HEK293 (cell line): ENCODE measurements at regions not wholly inside any gene's neighbourhood (a gene's known extent, or its start where the extent isn't known, plus 50 kb on each side); places are given as distances from the start of the nearest gene placed in this dataset.

Experiments
- CTCF ChIA-PET: fragments of 350-600 bp; formaldehyde crosslinking; extraction: SDS; loops from one replicate; lab custom pipeline; 2021; ENCODE audit warnings: antibody characterized with exemption; lab: Yijun Ruan, JAX
- POLR2A ChIA-PET: fragments of 300-600 bp; formaldehyde crosslinking; extraction: SDS; loops from one replicate; lab custom pipeline; 2020; ENCODE audit warnings: antibody characterized with exemption, inconsistent platforms; lab: Yijun Ruan, JAX
- H3K27ac ChIP-seq: fragments of 200-500 bp; sonication (Bioruptor generic); 2 replicates; pipeline ENCODE4 v1.5.1; 2014; ENCODE audit warnings: low read depth, low read length, control low read depth, inconsistent platforms; ENCODE audit errors: extremely low read depth
- H3K36me3 ChIP-seq, 2 experiments: fragments of 200-500 bp in 1 of 2; sonication (Bioruptor generic) in 1 of 2; 1 replicate in 1 of 2; 2 replicates in 1 of 2; pipeline ENCODE4 v1.5.1; 2014 to 2017; ENCODE audit warnings: inconsistent platforms in 2 of 2, low read length in 2 of 2; ENCODE audit not compliant: control insufficient read depth in 2 of 2, insufficient read depth in 1 of 2
- H3K4me1 ChIP-seq: fragments of 200-500 bp; sonication (Bioruptor generic); 2 replicates; pipeline ENCODE4 v1.5.1; 2014; ENCODE audit warnings: mild to moderate bottlenecking, low read length, inconsistent platforms; ENCODE audit not compliant: control insufficient read depth, insufficient read depth
- H3K4me3 ChIP-seq: 2 replicates; pipeline ENCODE4 v1.5.1; 2011; ENCODE audit warnings: low read depth, mild to moderate bottlenecking, control low read depth, low read length, moderate library complexity
- H3K9me3 ChIP-seq: fragments of 200-500 bp; sonication (Bioruptor generic); 2 replicates; pipeline ENCODE4 v1.5.1; 2014; ENCODE audit warnings: low read depth, low read length, inconsistent platforms; ENCODE audit not compliant: control insufficient read depth, insufficient read depth
- OVOL3 ChIP-seq: fragments of 450-650 bp; formaldehyde crosslinking; IDR thresholded peaks from 2 replicates; pipeline ENCODE4 v1.5.1; 2016; ENCODE audit warnings: missing biosample characterization, missing genetic modification characterization
- REPIN1 ChIP-seq: fragments of 450-650 bp; formaldehyde crosslinking; IDR thresholded peaks from 2 replicates; pipeline ENCODE4 v1.5.1; 2017; ENCODE audit warnings: missing biosample characterization, missing genetic modification characterization, low read depth
- SCRT1 ChIP-seq: fragments of 450-650 bp; formaldehyde crosslinking; IDR thresholded peaks from 2 replicates; pipeline ENCODE4 v1.5.1; 2016; ENCODE audit warnings: missing biosample characterization, missing genetic modification characterization, borderline replicate concordance
- ZFHX2 ChIP-seq: fragments of 450-650 bp; formaldehyde crosslinking; conservative IDR thresholded peaks from 2 replicates; pipeline ENCODE4 v1.5.1; 2016; ENCODE audit warnings: missing biosample characterization, missing genetic modification characterization
- ZNF133 ChIP-seq: fragments of 450-650 bp; formaldehyde crosslinking; IDR thresholded peaks from 2 replicates; pipeline ENCODE4 v1.5.1; 2016; ENCODE audit warnings: missing biosample characterization, missing genetic modification characterization
- ZNF23 ChIP-seq: fragments of 450-650 bp; formaldehyde crosslinking; IDR thresholded peaks from 2 replicates; pipeline ENCODE4 v1.5.1; 2016; ENCODE audit warnings: missing biosample characterization, missing genetic modification characterization, borderline replicate concordance
- ZNF274 ChIP-seq, 2 experiments: fragments of 200-500 bp in 1 of 2; fragments of 450-650 bp in 1 of 2; sonication (Bioruptor generic) in 1 of 2; formaldehyde crosslinking in 1 of 2; IDR thresholded peaks; 2 replicates each; pipeline versions ENCODE4 v1.5.1 to v1.6.1; 2014 to 2016; ENCODE audit warnings: borderline replicate concordance in 1 of 2, inconsistent platforms in 1 of 2, low read length in 1 of 2, missing biosample characterization in 1 of 2, missing genetic modification characterization in 1 of 2
- ZNF302 ChIP-seq: fragments of 450-650 bp; formaldehyde crosslinking; IDR thresholded peaks from 2 replicates; pipeline ENCODE4 v1.5.1; 2016; ENCODE audit warnings: missing biosample characterization, missing genetic modification characterization, low read depth
- ZNF341 ChIP-seq: fragments of 450-650 bp; formaldehyde crosslinking; IDR thresholded peaks from 2 replicates; pipeline ENCODE4; 2016; ENCODE audit warnings: low read depth, missing biosample characterization, missing genetic modification characterization
- ZNF391 ChIP-seq: fragments of 450-650 bp; formaldehyde crosslinking; IDR thresholded peaks from 2 replicates; pipeline ENCODE4 v1.5.1; 2016; ENCODE audit warnings: low read depth, missing biosample characterization, missing genetic modification characterization, borderline replicate concordance
- ZNF561 ChIP-seq: fragments of 450-650 bp; IDR thresholded peaks from 2 replicates; pipeline ENCODE4 v1.5.1; 2018; ENCODE audit warnings: missing biosample characterization, missing genetic modification characterization, borderline replicate concordance
- ZNF626 ChIP-seq: fragments of 450-650 bp; sonication (Bioruptor Pico); formaldehyde crosslinking; IDR thresholded peaks from 2 replicates; pipeline ENCODE4 v1.5.1; 2018; ENCODE audit warnings: missing biosample characterization, missing genetic modification characterization, inconsistent platforms
- ZNF677 ChIP-seq: fragments of 450-650 bp; IDR thresholded peaks from 2 replicates; pipeline ENCODE4 v1.5.0; 2018; ENCODE audit warnings: missing biosample characterization, mild to moderate bottlenecking, missing genetic modification characterization, moderate library complexity
- ZNF701 ChIP-seq: fragments of 450-650 bp; formaldehyde crosslinking; IDR thresholded peaks from 2 replicates; pipeline ENCODE4 v1.5.1; 2016; ENCODE audit warnings: missing biosample characterization, missing genetic modification characterization
- ZSCAN30 ChIP-seq: fragments of 450-650 bp; IDR thresholded peaks from 2 replicates; pipeline ENCODE4 v1.5.1; 2018; ENCODE audit warnings: missing biosample characterization, mild to moderate bottlenecking, missing genetic modification characterization, moderate library complexity
- TF ChIP-seq, protein P1 (sequence below): fragments of 450-650 bp; formaldehyde crosslinking; conservative IDR thresholded peaks from 2 replicates; pipeline ENCODE4 v1.5.1; 2016; ENCODE audit warnings: low read depth, missing biosample characterization, missing genetic modification characterization
- TF ChIP-seq, protein P2 (sequence below): fragments of 450-650 bp; formaldehyde crosslinking; IDR thresholded peaks from 2 replicates; pipeline ENCODE4 v1.5.1; 2016; ENCODE audit warnings: missing biosample characterization, missing genetic modification characterization, borderline replicate concordance
- TF ChIP-seq, protein P3 (sequence below): fragments of 450-650 bp; formaldehyde crosslinking; IDR thresholded peaks from 2 replicates; pipeline ENCODE4 v1.5.1; 2016; ENCODE audit warnings: missing biosample characterization, missing genetic modification characterization, low read depth

DNA sequence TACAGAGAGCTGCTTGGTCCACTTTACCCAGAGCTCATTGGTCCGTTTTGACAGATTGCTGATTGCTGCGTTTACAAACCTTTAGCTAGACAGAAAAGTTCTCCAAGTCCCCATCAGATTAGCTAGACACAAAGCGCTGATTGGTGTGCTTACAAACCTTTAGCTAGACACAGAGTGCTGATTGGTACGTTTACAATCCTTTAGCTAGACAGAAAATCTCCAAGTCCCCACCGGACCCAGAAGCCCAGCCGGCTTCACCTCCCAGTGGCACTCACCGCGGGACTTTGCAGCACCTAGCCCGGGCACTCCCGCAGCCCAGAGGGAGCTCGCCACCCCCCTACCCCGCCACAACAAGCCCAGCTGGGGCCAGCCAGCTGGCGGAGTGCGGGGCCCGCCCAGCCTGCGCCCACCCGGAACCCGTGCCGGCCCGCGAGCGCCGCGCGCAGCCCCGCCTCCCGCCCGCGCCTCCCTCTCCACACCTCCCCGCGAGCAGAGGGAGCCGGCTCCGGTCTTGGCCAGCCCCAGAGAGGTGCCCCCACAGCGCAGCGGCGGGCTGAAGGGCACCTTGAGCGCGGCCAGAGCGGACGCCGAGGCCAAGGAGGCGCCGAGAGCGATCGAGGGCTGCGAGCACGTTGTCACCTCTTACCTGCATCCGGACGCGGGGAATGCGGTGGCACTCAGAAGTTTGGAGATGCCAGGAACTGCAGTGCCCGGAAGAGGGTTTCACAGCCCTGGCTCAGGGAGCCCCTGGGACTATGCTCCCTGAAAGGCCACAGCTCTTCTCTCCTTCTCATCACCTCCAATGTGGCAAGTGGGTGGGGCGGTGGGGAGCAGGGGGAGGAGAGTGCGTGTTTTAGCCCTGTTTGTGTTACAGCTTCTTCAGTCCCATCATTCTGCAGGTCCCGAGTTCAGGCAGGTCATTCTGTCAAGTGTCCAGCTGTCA is 1504.5 kb downstream of the CDH11 start (continued):
- TF ChIP-seq, protein P1, sequence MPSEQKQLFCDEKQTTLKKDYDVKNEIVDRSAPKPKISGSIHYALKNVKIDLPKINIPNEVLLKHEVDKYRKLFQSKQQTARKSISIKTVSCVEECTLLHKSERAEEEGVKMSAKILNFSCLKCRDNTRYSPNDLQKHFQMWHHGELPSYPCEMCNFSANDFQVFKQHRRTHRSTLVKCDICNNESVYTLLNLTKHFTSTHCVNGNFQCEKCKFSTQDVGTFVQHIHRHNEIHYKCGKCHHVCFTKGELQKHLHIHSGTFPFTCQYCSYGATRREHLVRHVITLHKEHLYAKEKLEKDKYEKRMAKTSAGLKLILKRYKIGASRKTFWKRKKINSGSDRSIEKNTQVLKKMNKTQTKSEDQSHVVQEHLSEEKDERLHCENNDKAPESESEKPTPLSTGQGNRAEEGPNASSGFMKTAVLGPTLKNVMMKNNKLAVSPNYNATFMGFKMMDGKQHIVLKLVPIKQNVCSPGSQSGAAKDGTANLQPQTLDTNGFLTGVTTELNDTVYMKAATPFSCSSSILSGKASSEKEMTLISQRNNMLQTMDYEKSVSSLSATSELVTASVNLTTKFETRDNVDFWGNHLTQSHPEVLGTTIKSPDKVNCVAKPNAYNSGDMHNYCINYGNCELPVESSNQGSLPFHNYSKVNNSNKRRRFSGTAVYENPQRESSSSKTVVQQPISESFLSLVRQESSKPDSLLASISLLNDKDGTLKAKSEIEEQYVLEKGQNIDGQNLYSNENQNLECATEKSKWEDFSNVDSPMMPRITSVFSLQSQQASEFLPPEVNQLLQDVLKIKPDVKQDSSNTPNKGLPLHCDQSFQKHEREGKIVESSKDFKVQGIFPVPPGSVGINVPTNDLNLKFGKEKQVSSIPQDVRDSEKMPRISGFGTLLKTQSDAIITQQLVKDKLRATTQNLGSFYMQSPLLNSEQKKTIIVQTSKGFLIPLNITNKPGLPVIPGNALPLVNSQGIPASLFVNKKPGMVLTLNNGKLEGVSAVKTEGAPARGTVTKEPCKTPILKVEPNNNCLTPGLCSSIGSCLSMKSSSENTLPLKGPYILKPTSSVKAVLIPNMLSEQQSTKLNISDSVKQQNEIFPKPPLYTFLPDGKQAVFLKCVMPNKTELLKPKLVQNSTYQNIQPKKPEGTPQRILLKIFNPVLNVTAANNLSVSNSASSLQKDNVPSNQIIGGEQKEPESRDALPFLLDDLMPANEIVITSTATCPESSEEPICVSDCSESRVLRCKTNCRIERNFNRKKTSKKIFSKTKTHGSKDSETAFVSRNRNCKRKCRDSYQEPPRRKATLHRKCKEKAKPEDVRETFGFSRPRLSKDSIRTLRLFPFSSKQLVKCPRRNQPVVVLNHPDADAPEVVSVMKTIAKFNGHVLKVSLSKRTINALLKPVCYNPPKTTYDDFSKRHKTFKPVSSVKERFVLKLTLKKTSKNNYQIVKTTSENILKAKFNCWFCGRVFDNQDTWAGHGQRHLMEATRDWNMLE (tag by site-specific recombination), result no peak
- TF ChIP-seq ZNF23 (tag by site-specific recombination), result no peak
- TF ChIP-seq SCRT1 (tag by site-specific recombination), result no peak
- no peak for TF ChIP-seq ZNF302
- TF ChIP-seq, protein P2, sequence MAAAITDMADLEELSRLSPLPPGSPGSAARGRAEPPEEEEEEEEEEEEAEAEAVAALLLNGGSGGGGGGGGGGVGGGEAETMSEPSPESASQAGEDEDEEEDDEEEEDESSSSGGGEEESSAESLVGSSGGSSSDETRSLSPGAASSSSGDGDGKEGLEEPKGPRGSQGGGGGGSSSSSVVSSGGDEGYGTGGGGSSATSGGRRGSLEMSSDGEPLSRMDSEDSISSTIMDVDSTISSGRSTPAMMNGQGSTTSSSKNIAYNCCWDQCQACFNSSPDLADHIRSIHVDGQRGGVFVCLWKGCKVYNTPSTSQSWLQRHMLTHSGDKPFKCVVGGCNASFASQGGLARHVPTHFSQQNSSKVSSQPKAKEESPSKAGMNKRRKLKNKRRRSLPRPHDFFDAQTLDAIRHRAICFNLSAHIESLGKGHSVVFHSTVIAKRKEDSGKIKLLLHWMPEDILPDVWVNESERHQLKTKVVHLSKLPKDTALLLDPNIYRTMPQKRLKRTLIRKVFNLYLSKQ (tag by site-specific recombination), result no peak
- no peak for TF ChIP-seq ZSCAN30 (tag by site-specific recombination)
- no peak for TF ChIP-seq ZNF677

DNA sequence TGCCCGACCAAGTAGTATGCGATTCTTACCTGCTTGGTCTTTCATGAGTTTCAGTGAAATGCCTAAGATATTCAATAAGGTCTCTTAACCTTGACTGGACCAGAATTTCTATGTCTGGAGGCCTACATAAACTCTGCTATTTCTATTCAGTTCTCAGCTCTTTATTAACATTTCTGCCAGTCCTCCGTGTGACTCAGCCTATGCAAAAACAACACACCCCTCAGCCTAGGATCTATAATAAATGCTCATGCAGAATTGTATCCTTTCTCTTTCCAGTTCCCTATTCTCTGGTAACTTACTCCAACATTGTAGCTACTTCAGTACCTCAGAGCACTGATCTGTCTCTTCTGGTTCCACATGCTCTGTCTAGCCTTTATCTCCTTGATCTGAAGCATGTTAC is 1507.4 kb downstream of the CDH11 start:
- Histone ChIP-seq H3K4me1 (no peaks in the 10 kb centered on the region), H3K4me3 (no peak overlapping the region)
- CTCF ChIA-PET, result no interaction called here
- POLR2A ChIA-PET, result no interaction called here
- TF ChIP-seq ZNF274 (IDR thresholded peaks at IDR 0.05; ENCODE audit: low read length), result no peak
- TF ChIP-seq ZNF274 (tag by site-specific recombination; IDR thresholded peaks at IDR 0.05; ENCODE audit: borderline replicate concordance), result no peak
- TF ChIP-seq ZNF341 (tag by site-specific recombination), result no peak
- no peak for TF ChIP-seq ZSCAN30 (tag by site-specific recombination)
- TF ChIP-seq, protein P3, sequence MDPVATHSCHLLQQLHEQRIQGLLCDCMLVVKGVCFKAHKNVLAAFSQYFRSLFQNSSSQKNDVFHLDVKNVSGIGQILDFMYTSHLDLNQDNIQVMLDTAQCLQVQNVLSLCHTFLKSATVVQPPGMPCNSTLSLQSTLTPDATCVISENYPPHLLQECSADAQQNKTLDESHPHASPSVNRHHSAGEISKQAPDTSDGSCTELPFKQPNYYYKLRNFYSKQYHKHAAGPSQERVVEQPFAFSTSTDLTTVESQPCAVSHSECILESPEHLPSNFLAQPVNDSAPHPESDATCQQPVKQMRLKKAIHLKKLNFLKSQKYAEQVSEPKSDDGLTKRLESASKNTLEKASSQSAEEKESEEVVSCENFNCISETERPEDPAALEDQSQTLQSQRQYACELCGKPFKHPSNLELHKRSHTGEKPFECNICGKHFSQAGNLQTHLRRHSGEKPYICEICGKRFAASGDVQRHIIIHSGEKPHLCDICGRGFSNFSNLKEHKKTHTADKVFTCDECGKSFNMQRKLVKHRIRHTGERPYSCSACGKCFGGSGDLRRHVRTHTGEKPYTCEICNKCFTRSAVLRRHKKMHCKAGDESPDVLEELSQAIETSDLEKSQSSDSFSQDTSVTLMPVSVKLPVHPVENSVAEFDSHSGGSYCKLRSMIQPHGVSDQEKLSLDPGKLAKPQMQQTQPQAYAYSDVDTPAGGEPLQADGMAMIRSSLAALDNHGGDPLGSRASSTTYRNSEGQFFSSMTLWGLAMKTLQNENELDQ (tag by site-specific recombination), result no peak
- TF ChIP-seq OVOL3 (tag by site-specific recombination), result no peak
- no peak for TF ChIP-seq ZFHX2
- TF ChIP-seq ZNF626, result no peak
- TF ChIP-seq ZNF561 (tag by site-specific recombination), result no peak
- no peak for TF ChIP-seq ZNF701 (tag by site-specific recombination)
- no peak for TF ChIP-seq ZNF133 (tag by site-specific recombination)
- no peak for TF ChIP-seq REPIN1
- TF ChIP-seq ZNF391 (tag by site-specific recombination), result no peak
- TF ChIP-seq, all 188 proteins: peak for 0
- Histone ChIP-seq H3K36me3 (no peaks in the 10 kb centered on the region), H3K27ac (no peak overlapping the region), H3K9me3 (no peaks in the 10 kb centered on the region)
